ENCODE measurements at regions not wholly inside any gene's neighbourhood (a gene's known extent, or its start where the extent isn't known, plus 50 kb on each side); places are given as distances from the start of the nearest gene placed in this dataset.

GRCh38 chr12:98355322-98355721 is 160.1 kb upstream of the TMPO start:
- TF ChIP-seq CTCF (IDR thresholded peaks at IDR 0.05) (no peak), POLR2A (IDR thresholded peaks at IDR 0.05) (no peak)

Measured in Peyer's patch (tissue), 4 donors.